AG09309 (cell line): ENCODE measurements at regions not wholly inside any gene's neighbourhood (a gene's known extent, or its start where the extent isn't known, plus 50 kb on each side); places are given as distances from the start of the nearest gene placed in this dataset.

Experiments used
- DNase-seq: peaks from one replicate; pipeline ENCODE4 v3.0.0-alpha.2; 2010; ENCODE audit warnings: low read depth
- H3K4me3 ChIP-seq: 2 replicates; pipeline ENCODE4 v1.5.1; 2011; ENCODE audit warnings: mild to moderate bottlenecking, low read depth, low read length, moderate library complexity; ENCODE audit not compliant: control insufficient read depth
- CTCF ChIP-seq: IDR thresholded peaks from 2 replicates; pipeline ENCODE4 v1.5.1; 2011; ENCODE audit warnings: mild to moderate bottlenecking, low read depth, low read length, inconsistent platforms; ENCODE audit not compliant: insufficient read depth, control insufficient read depth; ENCODE audit errors: missing control alignments

DNA sequence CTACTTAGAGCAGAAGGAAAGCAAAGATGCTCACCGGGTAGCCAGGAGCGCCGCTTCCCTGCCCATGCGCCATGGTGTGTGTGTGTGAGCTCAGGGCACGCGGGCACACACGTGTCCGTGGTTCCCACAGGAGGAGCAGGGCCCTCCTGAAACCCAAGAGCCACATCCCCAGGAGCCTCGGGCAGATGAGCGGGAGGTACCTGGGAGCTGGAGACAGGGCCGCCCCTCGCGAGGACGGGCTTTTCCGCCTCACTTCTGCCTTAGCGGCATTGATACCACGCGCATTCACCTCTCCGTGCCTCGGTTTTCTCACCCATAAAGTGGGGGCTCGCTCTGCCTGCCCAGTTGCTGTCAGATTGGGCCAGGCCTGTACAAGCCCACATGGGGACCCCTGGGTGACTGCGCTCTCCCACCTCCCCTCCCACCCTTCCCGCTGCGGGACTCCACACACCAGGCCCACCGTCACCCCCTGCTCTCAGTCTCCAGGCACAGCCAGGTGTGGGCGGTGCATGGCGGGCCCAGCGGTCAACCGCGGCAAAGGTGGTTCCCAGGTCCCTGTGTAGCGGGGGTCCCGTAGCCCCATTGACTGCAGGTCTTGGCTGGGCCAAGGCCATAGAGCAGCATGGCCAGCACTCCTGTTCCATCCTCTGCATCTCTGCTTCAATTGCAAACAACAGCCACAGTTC is 66.3 kb downstream of the SIK1 start:
- DNase-seq, result no peak
- no peak for TF ChIP-seq CTCF
- no peak overlapping the region for H3K4me3 ChIP-seq

GRCh38 chr21:43358940-43359822 is 67.8 kb downstream of the SIK1 start:
- TF ChIP-seq CTCF, result no peak
- DNase-seq, result no peak
- H3K4me3 ChIP-seq, result no peak overlapping the region

DNA sequence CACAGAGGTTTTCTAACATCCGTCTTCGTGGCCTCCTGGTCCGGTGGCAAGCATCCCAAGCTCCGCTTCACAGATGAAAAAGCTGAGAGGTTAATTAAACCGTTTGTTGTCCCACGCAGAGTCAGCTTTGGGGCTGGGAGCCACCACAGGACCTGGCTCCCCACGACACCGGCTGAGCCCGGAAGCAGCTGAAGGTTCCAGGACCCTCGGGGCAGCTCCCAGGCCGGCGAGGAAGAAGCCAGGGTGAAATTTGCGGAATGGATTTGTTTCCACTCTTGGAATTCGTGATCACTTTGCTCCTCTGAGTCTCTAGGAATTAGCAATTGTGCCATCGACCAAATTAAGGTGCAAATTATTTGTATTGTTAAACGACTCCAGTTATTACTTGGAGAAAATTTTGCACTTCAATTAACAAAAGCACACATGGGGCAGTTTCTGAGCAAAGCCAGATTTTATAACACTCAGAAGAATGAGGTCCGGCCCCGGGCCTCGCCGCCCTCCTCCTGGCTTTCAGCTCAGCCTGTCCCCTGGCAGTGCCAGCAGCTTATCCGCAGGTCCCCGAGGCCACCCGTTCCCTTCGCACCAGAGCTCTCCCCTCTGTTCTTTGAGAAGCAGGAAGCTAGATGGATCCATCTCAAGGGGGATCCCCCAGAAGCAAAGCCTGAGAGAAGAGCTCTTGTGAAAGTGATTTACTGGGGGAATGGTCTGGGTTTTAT is 69.1 kb downstream of the SIK1 start:
- H3K4me3 ChIP-seq, result no peak overlapping the region
- TF ChIP-seq CTCF, result no peak
- no peak for DNase-seq

GRCh38 chr21:43355925-43356289 is 71.0 kb downstream of the SIK1 start:
- TF ChIP-seq CTCF, result no peak
- H3K4me3 ChIP-seq, result no peak overlapping the region
- DNase-seq, result no peak

- no peak for TF ChIP-seq CTCF
Observed at GRCh38 chr21:43355266-43355924, 71.5 kb downstream of the SIK1 start.

DNA sequence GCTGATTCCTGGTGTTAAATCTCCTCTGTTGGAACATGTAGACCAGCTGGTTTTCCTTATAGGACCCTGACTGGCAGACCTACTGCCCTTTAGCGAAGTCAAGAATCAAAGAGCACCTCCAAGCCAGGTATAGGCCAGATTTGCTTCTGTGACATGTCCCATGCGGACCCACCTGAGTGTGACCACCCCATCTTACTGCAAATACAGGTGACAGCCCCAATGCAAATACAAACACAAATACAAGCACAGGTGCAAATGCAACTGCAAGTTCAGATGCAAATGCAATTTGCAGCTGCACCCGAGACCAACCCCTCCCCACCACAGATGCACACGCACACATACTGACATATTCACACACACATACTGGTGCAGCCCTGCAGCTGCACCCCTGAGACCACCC is 72.3 kb downstream of the SIK1 start:
- no peak overlapping the region for H3K4me3 ChIP-seq
- no peak for TF ChIP-seq CTCF
- no peak for DNase-seq

More at GRCh38 chr21:43355266-43355924, 71.5 kb downstream of the SIK1 start:
- H3K4me3 ChIP-seq, result no peak overlapping the region
- DNase-seq, result no peak
